Liver (tissue), 8 donors: ENCODE measurements at regions not wholly inside any gene's neighbourhood (a gene's known extent, or its start where the extent isn't known, plus 50 kb on each side); places are given as distances from the start of the nearest gene placed in this dataset.

Experiments
- DNase-seq: peaks from one replicate; pipeline ENCODE4 v3.0.0-alpha.2; 2017; ENCODE audit warnings: low spot score
- H3K27ac ChIP-seq, 2 donors: one replicate each; pipeline ENCODE4 v1.7.0; 2013; ENCODE audit warnings: inconsistent platforms in 2 of 2, low read length in 2 of 2, control low read depth in 1 of 2, low read depth in 1 of 2, mild to moderate bottlenecking in 1 of 2
- H3K27me3 ChIP-seq, 4 donors: one replicate each; pipeline versions ENCODE4 v1.6.1 to v1.7.0; 2013; ENCODE audit warnings: low read length in 3 of 4, inconsistent platforms in 1 of 4, mild to moderate bottlenecking in 1 of 4, moderate library complexity in 1 of 4; ENCODE audit not compliant: control insufficient read depth in 4 of 4, insufficient read depth in 4 of 4
- H3K36me3 ChIP-seq, 4 donors: one replicate each; pipeline versions ENCODE4 v1.6.1 to v1.7.0; 2013; ENCODE audit warnings: low read length in 3 of 4, mild to moderate bottlenecking in 3 of 4, low read depth in 1 of 4, moderate library complexity in 1 of 4; ENCODE audit not compliant: control insufficient read depth in 4 of 4, insufficient read depth in 3 of 4
- H3K4me1 ChIP-seq, 4 donors: one replicate each; pipeline versions ENCODE4 v1.6.1 to v1.7.0; 2013; ENCODE audit warnings: low read length in 3 of 4, mild to moderate bottlenecking in 3 of 4, moderate library complexity in 1 of 4; ENCODE audit not compliant: control insufficient read depth in 4 of 4, insufficient read depth in 4 of 4
- H3K4me3 ChIP-seq, 3 donors: one replicate each; pipeline versions ENCODE4 v1.6.1 to v1.7.0; 2013; ENCODE audit warnings: low read length in 3 of 3, control low read depth in 1 of 3, low read depth in 1 of 3, mild to moderate bottlenecking in 1 of 3
- H3K9ac ChIP-seq, 2 donors: one replicate each; pipeline ENCODE4 v1.7.0; 2013; ENCODE audit warnings: low read length in 2 of 2, mild to moderate bottlenecking in 2 of 2, moderate library complexity in 2 of 2, control low read depth in 1 of 2, low read depth in 1 of 2
- H3K9me3 ChIP-seq, 4 donors: one replicate each; pipeline versions ENCODE4 v1.6.1 to v1.7.0; 2013; ENCODE audit warnings: low read length in 3 of 4; ENCODE audit not compliant: control insufficient read depth in 4 of 4
- CTCF ChIP-seq: fragments of 150-350 bp; IDR thresholded peaks from 2 replicates; pipeline ENCODE4 v1.5.1; 2017; ENCODE audit warnings: improper control_type of control experiment, low read depth, low read length; ENCODE audit not compliant: missing input control
- EGR1 ChIP-seq, 2 donors: IDR thresholded peaks; 2 replicates each; pipeline ENCODE4 v1.6.1; 2016 to 2018; ENCODE audit warnings: antibody characterized with exemption in 2 of 2, low read depth in 2 of 2
- FOXA2 ChIP-seq: IDR thresholded peaks from 2 replicates; pipeline ENCODE4 v1.6.1; 2016; ENCODE audit warnings: antibody characterized with exemption
- HNF4A ChIP-seq, 2 donors: conservative IDR thresholded peaks; 2 replicates each; pipeline ENCODE4 v1.6.1; 2016; ENCODE audit warnings: antibody characterized with exemption in 2 of 2, mild to moderate bottlenecking in 2 of 2
- HNF4G ChIP-seq: IDR thresholded peaks from 2 replicates; pipeline ENCODE4 v1.6.1; 2016; ENCODE audit warnings: antibody characterized with exemption
- JUND ChIP-seq, 2 donors: IDR thresholded peaks; 2 replicates each; pipeline ENCODE4 v1.6.1; 2016; ENCODE audit warnings: antibody characterized with exemption in 2 of 2
- NR2F2 ChIP-seq: IDR thresholded peaks from 2 replicates; pipeline ENCODE4 v1.6.1; 2016; ENCODE audit warnings: antibody characterized with exemption
- REST ChIP-seq: IDR thresholded peaks from 2 replicates; pipeline ENCODE4 v1.6.1; 2016; ENCODE audit warnings: antibody characterized with exemption, mild to moderate bottlenecking
- SP1 ChIP-seq: IDR thresholded peaks from 2 replicates; pipeline ENCODE4 v1.6.1; 2018; ENCODE audit warnings: antibody characterized with exemption, mild to moderate bottlenecking
- TAF1 ChIP-seq: conservative IDR thresholded peaks from 2 replicates; pipeline ENCODE4 v1.6.1; 2016; ENCODE audit warnings: antibody characterized with exemption, mild to moderate bottlenecking
- YY1 ChIP-seq: IDR thresholded peaks from 2 replicates; pipeline ENCODE4 v1.6.1; 2016; ENCODE audit warnings: antibody characterized with exemption, mild to moderate bottlenecking
- WGBS: extraction: QIAGEN DNeasy Blood & Tissue Kit; methylation state at CpG from one replicate; pipeline ENCODE4 v1.1.7; 2013; 5-methylcytosine and 5-hydroxymethylcytosine counted together
- donor health status: healthy.
- donor health status: healthy.
- donor health status: healthy.
- donor health status: healthy.
- donor health status: healthy.

GRCh38 chr3:23094412-23094811 lies 108.7 kb upstream of the UBE2E2 start:
- DNase-seq, result no peak
- H3K27me3 ChIP-seq, result no peaks in the 10 kb centered on the region
- no peak overlapping the region for H3K27ac ChIP-seq
- TF ChIP-seq CTCF (no peak), NR2F2 (no peak), HNF4G (no peak), JUND (IDR thresholded peaks at IDR 0.05) (no peak), EGR1 (IDR thresholded peaks at IDR 0.05; ENCODE audit: low read depth in 2 of 2) (no peak), SP1 (no peak)
- no peaks in the 10 kb centered on the region for H3K4me1 ChIP-seq
- no peak overlapping the region for H3K4me3 ChIP-seq
- WGBS, result 88% methylated on average over 5 of the region's 5 CpGs
- no peak overlapping the region for H3K9ac ChIP-seq
- H3K9me3 ChIP-seq, result no peaks in the 10 kb centered on the region
- no peaks in the 10 kb centered on the region for H3K36me3 ChIP-seq

- Histone ChIP-seq H3K36me3 (no peaks in the 10 kb centered on the region), H3K9ac (no peak overlapping the region), H3K9me3 (no peaks in the 10 kb centered on the region), H3K27me3 (no peaks in the 10 kb centered on the region), H3K4me1 (no peaks in the 10 kb centered on the region), H3K4me3 (no peak overlapping the region), H3K27ac (no peak overlapping the region)
- TF ChIP-seq REST, result no peak
- TF ChIP-seq JUND (IDR thresholded peaks at IDR 0.05), result peak; percentile 58
- no peak for TF ChIP-seq NR2F2
- TF ChIP-seq TAF1, result no peak
- TF ChIP-seq CTCF, result no peak
- TF ChIP-seq YY1, result no peak
- peak; percentile 50 for TF ChIP-seq FOXA2
- no peak for DNase-seq
- WGBS, result 94% methylated on average over 4 of the region's 4 CpGs
Measured at GRCh38 chr3:23094890-23095462, 108.2 kb upstream of the UBE2E2 start.

- peaks cover 0 to 2% (median 0%) of the 10 kb centered on the region in 4 donors for H3K27me3 ChIP-seq
- no peak overlapping the region for H3K4me3 ChIP-seq
- H3K9me3 ChIP-seq, result no peaks in the 10 kb centered on the region
- DNase-seq, result no peak
- H3K9ac ChIP-seq, result no peak overlapping the region
- TF ChIP-seq SP1 (no peak), REST (no peak), HNF4G (no peak), HNF4A (conservative IDR thresholded peaks at IDR 0.05) (no peak)
- no peaks in the 10 kb centered on the region for H3K36me3 ChIP-seq
- no peaks in the 10 kb centered on the region for H3K4me1 ChIP-seq
- H3K27ac ChIP-seq, result no peak overlapping the region
- WGBS, result 93% methylated on average over 1 of the region's 1 CpG
Measured at GRCh38 chr3:23096041-23096440, 107.1 kb upstream of the UBE2E2 start.
